ENCODE measurements at regions not wholly inside any gene's neighbourhood (a gene's known extent, or its start where the extent isn't known, plus 50 kb on each side); places are given as distances from the start of the nearest gene placed in this dataset.

- H3K27me3 ChIP-seq = no peaks in the 10 kb centered on the region
- TF ChIP-seq POLR2A (IDR thresholded peaks at IDR 0.05) (no peak), CTCF (IDR thresholded peaks at IDR 0.05) (no peak)
- H3K4me1 ChIP-seq = no peaks in the 10 kb centered on the region
- H3K9me3 ChIP-seq = peaks cover 0 to 21% (median 0%) of the 10 kb centered on the region in 12 donors
- WGBS, 4 donors = 91 to 94% (median 93%) methylated on average over 5 of the region's 5 CpGs
- ATAC-seq (no peak), DNase-seq (no peak)
- intact Hi-C loops (cut with DNase I) = no loop called here
- H3K27ac ChIP-seq = no peak overlapping the region
- no peak overlapping the region for H3K4me3 ChIP-seq
- H3K36me3 ChIP-seq = no peaks in the 10 kb centered on the region
Observed at GRCh38 chr20:5492937-5493336, 117.9 kb downstream of the GPCPD1 start.

DNA sequence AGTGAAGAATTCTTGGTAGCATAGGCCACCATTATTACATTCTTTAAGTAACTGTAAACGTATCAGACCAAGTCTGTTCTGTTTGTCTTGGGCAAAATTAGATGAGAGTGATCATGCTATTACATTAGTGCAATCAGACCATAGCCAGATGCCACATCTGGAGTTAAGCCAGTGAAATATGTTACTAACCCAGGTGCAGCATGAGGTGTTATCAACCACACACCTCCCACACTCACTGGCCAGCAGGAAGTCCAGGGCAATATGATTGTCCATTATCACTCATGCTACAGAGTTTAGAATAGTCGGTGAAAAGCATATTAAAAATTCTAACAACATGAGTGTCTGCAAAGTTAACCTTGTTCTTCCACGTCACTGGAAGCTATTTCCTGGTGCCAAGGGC lies 119.4 kb downstream of the GPCPD1 start:
- TF ChIP-seq POLR2A (IDR thresholded peaks at IDR 0.05) (no peak), CTCF (IDR thresholded peaks at IDR 0.05) (no peak)
- Histone ChIP-seq H3K4me1 (no peaks in the 10 kb centered on the region), H3K27me3 (no peaks in the 10 kb centered on the region), H3K36me3 (no peaks in the 10 kb centered on the region), H3K27ac (no peak overlapping the region), H3K4me3 (no peak overlapping the region), H3K9me3 (peaks cover 0 to 21% (median 0%) of the 10 kb centered on the region in 12 donors)
- intact Hi-C loops (cut with DNase I) = no loop called here
- DNase-seq (no peak), ATAC-seq (no peak)
- WGBS, 4 donors = 53 to 77% (median 69%) methylated on average over 3 of the region's 3 CpGs

GRCh38 chr20:5489601-5490000 lies 121.2 kb downstream of the GPCPD1 start:
- H3K9me3 ChIP-seq = peaks cover 0 to 14% (median 0%) of the 10 kb centered on the region in 12 donors
- ATAC-seq = no peak
- no peak overlapping the region for H3K4me3 ChIP-seq
- WGBS, 4 donors = 64 to 81% (median 77%) methylated on average over 1 of the region's 1 CpG
- no peaks in the 10 kb centered on the region for H3K27me3 ChIP-seq
- no peak overlapping the region for H3K27ac ChIP-seq
- intact Hi-C loops (cut with DNase I) = no loop called here
- no peaks in the 10 kb centered on the region for H3K36me3 ChIP-seq
- no peaks in the 10 kb centered on the region for H3K4me1 ChIP-seq
- no peak for TF ChIP-seq CTCF (IDR thresholded peaks at IDR 0.05)
- no peak for TF ChIP-seq POLR2A (IDR thresholded peaks at IDR 0.05)
- DNase-seq = no peak

DNA sequence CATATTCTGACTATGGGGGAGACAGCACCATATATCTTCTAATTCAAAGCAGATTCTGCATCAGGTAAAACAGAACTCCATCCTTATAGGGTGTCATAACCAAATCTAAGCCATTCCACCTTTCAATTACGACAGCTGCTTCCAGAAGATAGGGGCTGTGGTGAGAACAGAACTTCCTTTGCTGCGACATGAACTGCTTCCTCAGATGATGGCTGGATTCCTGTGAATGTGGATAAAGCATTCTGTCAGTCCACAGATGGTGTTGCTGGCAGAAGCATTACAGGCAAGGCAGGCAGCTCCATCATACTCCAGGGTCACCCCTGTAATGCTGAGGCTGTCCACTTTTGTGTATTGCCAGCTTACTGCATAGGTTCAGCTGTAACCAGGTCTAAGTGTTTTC lies 122.0 kb downstream of the GPCPD1 start:
- H3K27me3 ChIP-seq = no peaks in the 10 kb centered on the region
- H3K27ac ChIP-seq = no peak overlapping the region
- no peaks in the 10 kb centered on the region for H3K4me1 ChIP-seq
- no peaks in the 10 kb centered on the region for H3K36me3 ChIP-seq
- H3K9me3 ChIP-seq = peaks cover 0 to 6% (median 0%) of the 10 kb centered on the region in 12 donors
- no peak overlapping the region for H3K4me3 ChIP-seq
- ATAC-seq (no peak), DNase-seq (no peak)
- TF ChIP-seq POLR2A (IDR thresholded peaks at IDR 0.05) (no peak), CTCF (IDR thresholded peaks at IDR 0.05) (no peak)
- 16 to 36% (median 26%) methylated on average over 2 of the region's 2 CpGs for WGBS, 4 donors
- intact Hi-C loops (cut with DNase I) = no loop called here
